ENCODE measurements at regions not wholly inside any gene's neighbourhood (a gene's known extent, or its start where the extent isn't known, plus 50 kb on each side); places are given as distances from the start of the nearest gene placed in this dataset.
"Not testable (repeated sequence)": the region's sequence is repeated elsewhere in the genome, so short reads cannot be mapped to it uniquely, and the experiment has no call there.

DNA sequence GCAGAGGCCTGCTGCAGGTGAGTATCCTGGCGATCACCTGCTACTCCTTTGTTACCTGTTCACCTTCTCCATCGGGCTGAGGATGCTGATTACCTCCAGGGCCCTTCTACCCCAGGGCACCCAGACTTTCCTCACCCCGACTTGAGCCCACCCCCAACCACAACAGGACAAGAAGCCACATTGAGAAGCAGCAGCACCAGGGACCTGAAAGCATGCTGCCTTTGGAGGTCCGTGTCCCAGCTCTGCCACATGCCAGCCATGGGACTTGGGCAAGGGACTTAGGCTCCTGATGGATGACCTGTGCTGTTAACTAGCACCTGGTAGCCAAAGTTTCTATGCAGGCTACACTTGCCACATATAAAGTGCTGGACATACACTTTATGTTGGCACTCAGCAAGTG is 89.7 kb downstream of the CPZ start:
- Histone ChIP-seq H3K4me1 (ENCODE audit: control insufficient read depth in 5 of 5, insufficient read depth in 5 of 5, low read length in 5 of 5) (no peaks in the 10 kb centered on the region), H3K9ac (ENCODE audit: low read length in 5 of 5) (no peak overlapping the region), H3K9me3 (ENCODE audit: control insufficient read depth in 5 of 5, low read length in 5 of 5) (peaks cover 0 to 5% (median 0%) of the 10 kb centered on the region in 5 donors), H3K4me3 (ENCODE audit: low read depth in 1 of 5, low read length in 5 of 5) (no peak overlapping the region), H3K36me3 (ENCODE audit: control insufficient read depth in 5 of 5, insufficient read depth in 5 of 5, low read length in 5 of 5) (no peaks in the 10 kb centered on the region), H3K27ac (ENCODE audit: low read depth, low read length) (no peak overlapping the region), H3K27me3 (ENCODE audit: control insufficient read depth in 5 of 5, insufficient read depth in 4 of 5, low read length in 5 of 5) (peaks cover 22 to 41% (median 25%) of the 10 kb centered on the region in 5 donors)

- H3K9me3 ChIP-seq (ENCODE audit: control insufficient read depth in 5 of 5, low read length in 5 of 5) = peaks cover 0 to 5% (median 0%) of the 10 kb centered on the region in 5 donors
- H3K36me3 ChIP-seq (ENCODE audit: control insufficient read depth in 5 of 5, insufficient read depth in 5 of 5, low read length in 5 of 5) = no peaks in the 10 kb centered on the region
- H3K4me3 ChIP-seq (ENCODE audit: low read depth in 1 of 5, low read length in 5 of 5) = no peak overlapping the region
- H3K27me3 ChIP-seq (ENCODE audit: control insufficient read depth in 5 of 5, insufficient read depth in 4 of 5, low read length in 5 of 5) = peaks cover 18 to 32% (median 20%) of the 10 kb centered on the region in 5 donors
- no peaks in the 10 kb centered on the region for H3K4me1 ChIP-seq (ENCODE audit: control insufficient read depth in 5 of 5, insufficient read depth in 5 of 5, low read length in 5 of 5)
- H3K9ac ChIP-seq (ENCODE audit: low read length in 5 of 5) = no peak overlapping the region
- no peak overlapping the region for H3K27ac ChIP-seq (ENCODE audit: low read depth, low read length)
These were observed 88.8 kb downstream of the CPZ start for GRCh38 chr4:8681391-8681790.

GRCh38 chr4:8679032-8679431 is 86.5 kb downstream of the CPZ start:
- H3K27me3 ChIP-seq (ENCODE audit: control insufficient read depth in 5 of 5, insufficient read depth in 4 of 5, low read length in 5 of 5) = peaks cover 15 to 31% (median 28%) of the 10 kb centered on the region in 5 donors
- H3K9me3 ChIP-seq (ENCODE audit: control insufficient read depth in 5 of 5, low read length in 5 of 5) = peaks cover 0 to 8% (median 0%) of the 10 kb centered on the region in 5 donors
- no peak overlapping the region for H3K27ac ChIP-seq (ENCODE audit: low read depth, low read length)

GRCh38 chr4:8676676-8677075 is 84.1 kb downstream of the CPZ start:
- Histone ChIP-seq H3K27me3 (ENCODE audit: control insufficient read depth in 5 of 5, insufficient read depth in 4 of 5, low read length in 5 of 5) (peaks cover 11 to 28% (median 24%) of the 10 kb centered on the region in 5 donors), H3K9ac (ENCODE audit: low read length in 5 of 5) (no peak overlapping the region), H3K4me3 (ENCODE audit: low read depth in 1 of 5, low read length in 5 of 5) (no peak overlapping the region), H3K4me1 (ENCODE audit: control insufficient read depth in 5 of 5, insufficient read depth in 5 of 5, low read length in 5 of 5) (no peaks in the 10 kb centered on the region), H3K36me3 (ENCODE audit: control insufficient read depth in 5 of 5, insufficient read depth in 5 of 5, low read length in 5 of 5) (no peaks in the 10 kb centered on the region), H3K9me3 (ENCODE audit: control insufficient read depth in 5 of 5, low read length in 5 of 5) (peaks cover 0 to 8% (median 0%) of the 10 kb centered on the region in 5 donors), H3K27ac (ENCODE audit: low read depth, low read length) (no peak overlapping the region)

More at GRCh38 chr4:8679032-8679431, 86.5 kb downstream of the CPZ start:
- H3K9ac ChIP-seq (ENCODE audit: low read length in 5 of 5) = no peak overlapping the region
- H3K4me3 ChIP-seq (ENCODE audit: low read depth in 1 of 5, low read length in 5 of 5) = no peak overlapping the region
- H3K4me1 ChIP-seq (ENCODE audit: control insufficient read depth in 5 of 5, insufficient read depth in 5 of 5, low read length in 5 of 5) = no peaks in the 10 kb centered on the region
- H3K36me3 ChIP-seq (ENCODE audit: control insufficient read depth in 5 of 5, insufficient read depth in 5 of 5, low read length in 5 of 5) = no peaks in the 10 kb centered on the region

DNA sequence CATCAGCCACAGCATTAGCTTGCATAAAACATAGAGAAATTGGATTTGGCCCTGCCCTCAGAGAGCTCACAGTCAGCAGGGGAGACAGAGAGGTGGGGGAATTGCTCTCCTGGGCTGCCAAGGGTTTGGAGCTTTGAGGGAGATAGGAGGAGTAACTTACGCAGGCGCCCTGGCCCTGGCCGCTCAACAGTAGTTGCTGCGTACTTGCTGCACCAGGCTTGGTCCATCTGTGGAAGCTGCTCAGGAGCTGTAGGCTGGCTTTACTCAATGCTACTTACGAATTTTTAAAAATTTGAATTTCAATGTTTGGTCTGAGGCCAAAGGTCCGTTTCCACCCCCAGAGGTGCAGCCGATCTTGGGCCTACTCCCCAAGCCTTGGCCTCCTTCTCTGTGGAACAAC is 83.3 kb downstream of the CPZ start:
- Histone ChIP-seq H3K27ac (ENCODE audit: low read depth, low read length) (no peak overlapping the region), H3K4me1 (ENCODE audit: control insufficient read depth in 5 of 5, insufficient read depth in 5 of 5, low read length in 5 of 5) (no peaks in the 10 kb centered on the region), H3K4me3 (ENCODE audit: low read depth in 1 of 5, low read length in 5 of 5) (no peak overlapping the region), H3K27me3 (ENCODE audit: control insufficient read depth in 5 of 5, insufficient read depth in 4 of 5, low read length in 5 of 5) (peaks cover 8 to 31% (median 23%) of the 10 kb centered on the region in 5 donors), H3K36me3 (ENCODE audit: control insufficient read depth in 5 of 5, insufficient read depth in 5 of 5, low read length in 5 of 5) (no peaks in the 10 kb centered on the region), H3K9me3 (ENCODE audit: control insufficient read depth in 5 of 5, low read length in 5 of 5) (peaks cover 0 to 8% (median 0%) of the 10 kb centered on the region in 5 donors), H3K9ac (ENCODE audit: low read length in 5 of 5) (no peak overlapping the region)

- no peak overlapping the region for H3K9ac ChIP-seq (ENCODE audit: low read length in 5 of 5)
- H3K27ac ChIP-seq (ENCODE audit: low read depth, low read length) = no peak overlapping the region
- H3K36me3 ChIP-seq (ENCODE audit: control insufficient read depth in 5 of 5, insufficient read depth in 5 of 5, low read length in 5 of 5) = no peaks in the 10 kb centered on the region
- H3K27me3 ChIP-seq (ENCODE audit: control insufficient read depth in 5 of 5, insufficient read depth in 4 of 5, low read length in 5 of 5) = peaks cover 8 to 31% (median 19%) of the 10 kb centered on the region in 5 donors
- H3K4me1 ChIP-seq (ENCODE audit: control insufficient read depth in 5 of 5, insufficient read depth in 5 of 5, low read length in 5 of 5) = no peaks in the 10 kb centered on the region
- H3K4me3 ChIP-seq (ENCODE audit: low read depth in 1 of 5, low read length in 5 of 5) = no peak overlapping the region
- peaks cover 0 to 8% (median 0%) of the 10 kb centered on the region in 5 donors for H3K9me3 ChIP-seq (ENCODE audit: control insufficient read depth in 5 of 5, low read length in 5 of 5)
These were observed 82.8 kb downstream of the CPZ start for GRCh38 chr4:8675383-8675782.

DNA sequence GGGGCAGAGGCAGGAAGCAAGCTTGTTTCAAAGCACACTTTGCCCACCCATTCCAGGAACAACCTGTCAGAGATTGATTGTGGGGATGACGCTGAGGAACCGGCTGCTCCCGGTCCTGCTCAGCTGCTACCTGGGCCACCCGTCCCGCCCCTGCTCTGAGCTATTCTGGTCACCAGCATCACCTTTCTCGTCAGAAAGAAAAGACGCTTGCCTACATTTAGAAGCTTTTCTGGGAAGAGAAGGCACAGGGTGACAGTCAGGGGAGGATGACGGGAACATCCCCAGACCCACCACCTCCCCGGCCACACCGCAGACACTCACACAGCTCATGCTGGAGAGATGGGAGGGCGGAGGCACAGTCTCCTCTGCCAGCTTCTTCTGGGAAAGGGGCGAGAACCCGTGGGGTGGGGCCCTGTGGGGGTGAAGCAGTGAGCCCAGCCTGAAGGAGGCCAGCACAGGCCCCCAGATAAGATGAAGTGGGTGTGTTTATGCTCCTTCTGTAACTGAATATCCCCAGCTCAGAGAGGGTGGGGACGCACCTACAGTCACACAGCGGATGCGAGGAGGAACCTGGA is 81.8 kb downstream of the CPZ start:
- H3K4me3 ChIP-seq (ENCODE audit: low read depth in 1 of 5, low read length in 5 of 5) = no peak overlapping the region
- peaks cover 8 to 25% (median 17%) of the 10 kb centered on the region in 5 donors for H3K27me3 ChIP-seq (ENCODE audit: control insufficient read depth in 5 of 5, insufficient read depth in 4 of 5, low read length in 5 of 5)
- H3K9ac ChIP-seq (ENCODE audit: low read length in 5 of 5) = no peak overlapping the region
- no peaks in the 10 kb centered on the region for H3K4me1 ChIP-seq (ENCODE audit: control insufficient read depth in 5 of 5, insufficient read depth in 5 of 5, low read length in 5 of 5)
- H3K9me3 ChIP-seq (ENCODE audit: control insufficient read depth in 5 of 5, low read length in 5 of 5) = peaks cover 0 to 8% (median 0%) of the 10 kb centered on the region in 5 donors
- no peak overlapping the region for H3K27ac ChIP-seq (ENCODE audit: low read depth, low read length)
- H3K36me3 ChIP-seq (ENCODE audit: control insufficient read depth in 5 of 5, insufficient read depth in 5 of 5, low read length in 5 of 5) = no peaks in the 10 kb centered on the region

DNA sequence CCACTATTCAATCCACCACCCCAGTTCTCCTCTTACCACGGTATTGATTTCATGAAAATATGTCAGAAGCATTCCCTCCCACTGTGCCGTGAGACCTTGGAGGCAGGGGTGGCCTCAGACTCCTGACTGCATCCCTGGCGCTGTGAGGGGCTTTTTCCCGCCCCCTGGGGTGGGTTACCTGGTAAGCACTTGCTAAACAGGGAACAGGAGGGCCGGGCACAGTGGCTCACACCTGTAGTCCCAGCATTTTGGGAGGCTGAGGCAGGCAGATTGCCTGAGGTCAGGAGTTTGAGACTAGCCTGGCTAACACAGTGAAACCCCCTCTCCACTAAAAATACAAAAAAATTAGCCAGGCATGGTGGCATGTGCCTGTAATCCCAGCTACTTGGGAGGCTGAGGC is 80.5 kb downstream of the CPZ start:
- H3K9me3 ChIP-seq (ENCODE audit: control insufficient read depth in 5 of 5, low read length in 5 of 5); H3K36me3 ChIP-seq (ENCODE audit: control insufficient read depth in 5 of 5, insufficient read depth in 5 of 5, low read length in 5 of 5); H3K4me3 ChIP-seq (ENCODE audit: low read depth in 1 of 5, low read length in 5 of 5); H3K27ac ChIP-seq (ENCODE audit: low read depth, low read length); H3K9ac ChIP-seq (ENCODE audit: low read length in 5 of 5); H3K4me1 ChIP-seq (ENCODE audit: control insufficient read depth in 5 of 5, insufficient read depth in 5 of 5, low read length in 5 of 5): not testable (repeated sequence)
- peaks cover 8 to 23% (median 17%) of the 10 kb centered on the region in 5 donors for H3K27me3 ChIP-seq (ENCODE audit: control insufficient read depth in 5 of 5, insufficient read depth in 4 of 5, low read length in 5 of 5)

DNA sequence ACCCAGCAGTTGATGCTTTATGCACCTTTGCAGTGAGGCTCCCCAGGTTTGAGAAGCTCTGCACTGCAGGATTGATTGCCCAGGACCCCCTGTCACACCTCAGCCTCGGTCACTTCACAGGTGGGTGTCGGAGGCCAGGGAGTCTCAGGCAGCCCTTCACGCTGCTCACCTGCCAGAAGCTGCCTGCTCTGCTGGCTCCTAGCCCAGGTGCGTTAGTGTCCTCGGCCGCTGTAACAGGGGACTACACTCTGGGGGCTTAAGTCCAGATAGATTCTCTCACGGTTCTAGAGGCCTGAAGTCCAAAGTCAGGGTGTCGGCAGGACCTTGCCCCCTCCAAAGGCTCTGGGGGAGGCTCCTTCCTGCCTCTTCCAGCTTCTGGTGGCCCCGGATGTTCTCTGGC is 79.9 kb downstream of the CPZ start:
- no peaks in the 10 kb centered on the region for H3K4me1 ChIP-seq (ENCODE audit: control insufficient read depth in 5 of 5, insufficient read depth in 5 of 5, low read length in 5 of 5)
- H3K4me3 ChIP-seq (ENCODE audit: low read depth in 1 of 5, low read length in 5 of 5) = no peak overlapping the region
- no peaks in the 10 kb centered on the region for H3K36me3 ChIP-seq (ENCODE audit: control insufficient read depth in 5 of 5, insufficient read depth in 5 of 5, low read length in 5 of 5)
- H3K27me3 ChIP-seq (ENCODE audit: control insufficient read depth in 5 of 5, insufficient read depth in 4 of 5, low read length in 5 of 5) = peaks cover 8 to 23% (median 17%) of the 10 kb centered on the region in 5 donors
- H3K9ac ChIP-seq (ENCODE audit: low read length in 5 of 5) = no peak overlapping the region
- H3K27ac ChIP-seq (ENCODE audit: low read depth, low read length) = no peak overlapping the region
- peaks cover 0 to 5% (median 4%) of the 10 kb centered on the region in 5 donors for H3K9me3 ChIP-seq (ENCODE audit: control insufficient read depth in 5 of 5, low read length in 5 of 5)

GRCh38 chr4:8671712-8672290 is 79.2 kb downstream of the CPZ start:
- Histone ChIP-seq H3K4me1 (ENCODE audit: control insufficient read depth in 5 of 5, insufficient read depth in 5 of 5, low read length in 5 of 5) (no peaks in the 10 kb centered on the region), H3K4me3 (ENCODE audit: low read depth in 1 of 5, low read length in 5 of 5) (no peak overlapping the region), H3K27me3 (ENCODE audit: control insufficient read depth in 5 of 5, insufficient read depth in 4 of 5, low read length in 5 of 5) (peaks cover 8 to 23% (median 17%) of the 10 kb centered on the region in 5 donors), H3K9ac (ENCODE audit: low read length in 5 of 5) (no peak overlapping the region), H3K27ac (ENCODE audit: low read depth, low read length) (no peak overlapping the region), H3K9me3 (ENCODE audit: control insufficient read depth in 5 of 5, low read length in 5 of 5) (peaks cover 0 to 5% (median 4%) of the 10 kb centered on the region in 5 donors), H3K36me3 (ENCODE audit: control insufficient read depth in 5 of 5, insufficient read depth in 5 of 5, low read length in 5 of 5) (no peaks in the 10 kb centered on the region)
